SIG-M5 treated with dmso at 0.1 percent for 504 hours (cell line): ENCODE measurements at regions not wholly inside any gene's neighbourhood (a gene's known extent, or its start where the extent isn't known, plus 50 kb on each side); places are given as distances from the start of the nearest gene placed in this dataset.

Experiments
- DNase-seq: peaks from one replicate; lab custom pipeline; 2025; ENCODE audit not compliant: unreplicated experiment; lab: John Stamatoyannopoulos, UW

DNA sequence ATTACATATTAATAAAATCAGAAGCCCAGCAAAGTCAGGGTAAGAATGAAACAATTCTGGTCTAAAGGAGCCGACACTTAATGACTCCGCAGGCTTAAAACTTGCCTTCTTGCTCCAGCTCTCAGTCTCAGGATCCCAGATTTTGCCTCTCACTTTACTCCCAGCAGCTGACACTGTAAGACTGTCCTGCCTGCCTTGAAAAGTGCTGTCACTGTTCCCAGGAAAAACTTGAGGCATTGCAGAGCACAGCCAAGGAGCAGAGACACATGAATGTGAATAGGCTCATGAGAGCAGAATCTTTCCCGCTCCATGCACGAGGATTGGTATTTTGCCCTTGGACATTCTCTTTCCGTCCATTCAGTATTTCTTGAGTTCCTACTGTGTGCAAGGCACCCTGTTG lies 457.6 kb upstream of the ZFHX3 start:
- no peak for DNase-seq

DNA sequence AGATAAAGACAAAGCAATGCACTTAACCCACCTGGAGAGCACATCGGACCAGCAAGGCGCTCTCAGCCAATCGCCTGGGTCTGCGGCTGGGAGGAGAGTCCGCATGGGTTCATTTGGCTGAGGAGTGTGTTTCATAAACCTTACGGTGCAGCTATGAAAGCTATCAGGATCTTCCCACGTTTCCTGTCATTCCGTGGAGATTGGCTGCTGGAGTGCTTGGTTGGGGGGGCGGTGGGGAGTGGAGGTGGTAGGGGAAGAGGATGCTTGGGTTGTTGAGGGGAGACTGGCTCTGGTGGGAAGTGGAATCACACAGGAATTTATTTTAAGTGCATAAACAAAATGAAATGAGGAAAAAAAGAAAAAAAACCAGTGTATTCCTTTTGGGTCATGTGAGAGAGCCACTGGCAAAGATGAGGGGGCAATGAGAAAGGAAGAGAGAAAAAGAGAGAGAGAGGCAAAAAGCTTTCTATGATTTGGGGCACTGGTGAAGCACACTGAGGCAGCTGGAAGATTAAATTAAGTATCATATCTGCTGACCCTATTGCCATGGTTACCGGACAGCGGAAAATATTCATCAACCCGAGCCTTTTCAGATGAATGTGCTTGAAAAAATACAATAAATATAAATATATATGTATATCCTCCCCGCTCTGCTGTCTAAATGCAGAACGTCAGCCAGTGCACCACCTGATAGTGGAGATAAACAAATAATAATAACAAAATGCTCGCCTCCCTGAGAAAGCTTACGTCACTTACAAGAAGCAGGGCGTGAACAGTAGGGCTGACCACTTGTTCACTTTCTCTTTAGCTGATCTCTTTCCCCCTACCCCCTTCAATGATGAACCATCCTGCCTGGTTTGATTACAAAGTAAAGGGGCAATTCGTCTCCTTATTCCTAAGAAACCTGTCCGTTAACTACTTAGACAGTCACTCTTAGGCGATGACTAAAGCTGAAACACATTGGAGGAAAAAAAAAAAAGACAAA lies 457.0 kb upstream of the ZFHX3 start:
- DNase-seq = no peak

DNA sequence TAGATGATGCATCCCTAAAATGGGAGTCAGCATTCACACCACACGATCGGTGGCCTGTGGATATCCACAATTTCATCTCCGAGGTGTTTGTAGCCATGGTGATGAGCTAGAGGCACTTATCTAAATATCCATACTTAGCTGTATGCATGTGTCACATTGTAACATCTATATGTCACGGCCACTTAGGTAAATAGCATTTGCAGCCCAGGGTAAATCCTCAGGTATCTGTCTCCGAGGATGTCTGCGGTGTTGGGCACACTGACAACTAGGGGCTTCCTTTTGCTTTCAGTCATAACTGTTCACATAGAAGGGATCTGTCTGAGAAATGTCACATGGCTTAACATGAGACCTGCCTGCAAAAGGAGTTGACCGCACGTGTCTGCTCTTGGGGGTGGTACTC lies 455.2 kb upstream of the ZFHX3 start:
- DNase-seq = no peak

GRCh38 chr16:73499276-73499675 lies 451.3 kb upstream of the ZFHX3 start:
- no peak for DNase-seq

GRCh38 chr16:73485880-73486279 lies 438.0 kb upstream of the ZFHX3 start:
- no peak for DNase-seq

DNA sequence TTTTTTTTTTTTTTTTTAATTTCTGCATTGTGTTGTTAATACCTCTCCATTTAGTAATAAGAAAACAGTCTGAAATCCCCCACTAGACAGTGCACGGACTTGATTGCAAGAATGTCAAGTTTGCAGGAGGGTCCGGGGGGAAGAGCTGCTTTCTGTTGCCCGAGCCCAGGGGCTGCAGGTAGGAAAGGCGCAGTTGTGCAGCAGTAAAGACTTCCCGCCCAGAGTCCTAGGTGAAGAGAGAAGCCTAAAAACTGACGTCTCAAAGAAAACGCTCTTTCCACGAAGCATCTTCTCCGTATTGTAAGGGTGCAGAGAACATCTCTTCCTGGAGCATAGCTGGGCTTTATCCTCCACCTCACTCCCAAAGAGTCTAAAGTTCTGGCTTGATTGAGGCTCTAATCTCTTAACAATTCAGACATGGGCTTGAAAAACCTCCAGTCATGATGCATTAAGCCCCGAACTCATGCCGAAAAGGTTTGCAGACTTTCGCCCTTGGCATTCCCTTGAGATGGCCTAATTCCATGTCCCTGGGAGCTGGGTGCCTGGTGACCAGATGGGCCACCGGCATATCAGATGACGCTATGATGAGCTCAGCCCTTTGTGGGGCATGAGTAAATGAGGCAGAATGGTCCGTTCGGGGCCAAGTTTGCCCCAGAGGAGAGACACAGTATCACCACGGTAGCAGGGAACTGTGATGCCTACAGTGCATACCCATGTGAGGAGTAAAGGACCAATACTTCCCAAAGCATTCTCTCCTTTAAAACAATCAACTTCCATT lies 436.2 kb upstream of the ZFHX3 start:
- DNase-seq = no peak

GRCh38 chr16:73483076-73483791 lies 435.3 kb upstream of the ZFHX3 start:
- no peak for DNase-seq

DNA sequence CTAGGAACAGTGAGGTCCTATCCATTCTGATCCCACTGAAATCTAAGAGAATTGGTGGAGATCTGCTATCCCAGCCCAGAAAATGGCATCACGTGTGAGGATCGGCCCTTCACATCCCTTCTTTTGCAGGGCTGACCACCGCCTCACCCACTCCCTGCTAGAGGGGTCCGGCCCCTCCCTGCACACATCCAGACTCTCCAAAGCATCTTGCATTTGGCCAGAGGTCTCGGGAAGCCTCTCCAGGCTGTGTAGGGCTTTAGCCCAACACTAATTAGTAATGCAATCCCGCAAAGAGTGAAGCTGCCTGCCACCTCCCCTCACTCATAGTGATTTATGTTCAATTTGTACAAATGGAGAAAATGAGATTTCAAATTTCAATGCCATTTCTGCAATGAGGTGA lies 434.4 kb upstream of the ZFHX3 start:
- no peak for DNase-seq

GRCh38 chr16:73480381-73480780 lies 432.5 kb upstream of the ZFHX3 start:
- DNase-seq = no peak

DNA sequence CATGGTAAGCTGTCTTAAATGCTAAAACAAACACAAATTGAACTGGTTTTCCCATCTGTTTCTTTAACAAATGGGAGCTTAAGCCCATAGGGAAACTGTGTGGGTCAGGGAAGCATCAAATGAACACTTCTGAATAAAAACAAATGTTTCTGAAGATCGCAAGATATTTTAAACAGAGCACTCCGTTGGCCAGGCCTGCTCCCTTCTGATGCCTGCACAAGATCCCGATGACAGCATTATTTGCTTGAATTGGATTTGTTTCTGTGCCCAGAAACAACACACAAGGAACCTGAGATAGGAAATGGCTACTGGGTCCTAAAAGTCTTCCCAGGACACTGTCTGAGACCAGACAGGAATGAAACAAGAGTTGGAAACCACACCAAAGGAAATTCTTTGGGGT lies 425.8 kb upstream of the ZFHX3 start:
- DNase-seq = no peak

- no peak for DNase-seq
Observed at GRCh38 chr16:73464834-73465233, 416.9 kb upstream of the ZFHX3 start.

DNA sequence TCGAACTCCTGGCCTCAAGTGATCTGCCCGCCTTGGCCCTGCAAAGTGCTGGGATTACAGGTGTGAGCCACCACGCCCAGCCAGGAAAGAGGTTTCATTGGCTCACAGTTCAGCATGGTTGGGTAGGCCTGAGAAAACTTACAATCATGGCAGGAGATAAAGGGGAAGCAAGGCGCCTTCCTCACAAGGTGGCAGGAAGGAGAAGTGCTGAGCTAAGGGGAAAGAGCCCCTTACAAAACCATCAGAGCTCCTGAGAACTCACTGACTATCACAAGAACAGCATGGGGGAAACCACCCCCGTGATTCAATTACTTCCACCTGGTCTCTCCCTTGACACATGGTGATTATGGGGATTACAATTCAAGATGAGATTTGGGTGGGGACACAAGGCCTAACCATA lies 411.7 kb upstream of the ZFHX3 start:
- no peak for DNase-seq

- no peak for DNase-seq
Observed at GRCh38 chr16:73457851-73458250, 409.9 kb upstream of the ZFHX3 start.

GRCh38 chr16:73448970-73449369 lies 401.0 kb upstream of the ZFHX3 start:
- DNase-seq = no peak

GRCh38 chr16:73447846-73448245 lies 399.9 kb upstream of the ZFHX3 start:
- DNase-seq = no peak

DNA sequence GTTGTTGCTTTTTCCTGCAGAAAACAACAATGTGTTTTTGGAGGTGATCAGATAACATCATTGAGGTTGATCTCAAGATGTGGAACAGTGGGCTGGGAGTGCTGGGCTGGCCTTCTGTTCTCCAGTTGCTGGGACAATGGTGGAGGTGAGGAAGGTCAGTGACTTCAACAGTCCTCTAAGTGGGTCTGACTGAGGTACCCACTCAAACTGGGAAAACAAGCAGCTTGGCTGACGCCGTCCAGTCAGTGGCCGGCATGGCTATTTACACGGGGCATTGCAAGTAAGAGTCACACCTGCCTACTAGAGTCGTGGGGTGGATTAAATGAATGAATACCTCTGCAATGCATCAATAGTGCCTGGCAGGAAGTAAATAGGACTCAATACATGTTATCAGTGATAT lies 386.7 kb upstream of the ZFHX3 start:
- no peak for DNase-seq

GRCh38 chr16:73433731-73434307 lies 385.9 kb upstream of the ZFHX3 start:
- no peak for DNase-seq

DNA sequence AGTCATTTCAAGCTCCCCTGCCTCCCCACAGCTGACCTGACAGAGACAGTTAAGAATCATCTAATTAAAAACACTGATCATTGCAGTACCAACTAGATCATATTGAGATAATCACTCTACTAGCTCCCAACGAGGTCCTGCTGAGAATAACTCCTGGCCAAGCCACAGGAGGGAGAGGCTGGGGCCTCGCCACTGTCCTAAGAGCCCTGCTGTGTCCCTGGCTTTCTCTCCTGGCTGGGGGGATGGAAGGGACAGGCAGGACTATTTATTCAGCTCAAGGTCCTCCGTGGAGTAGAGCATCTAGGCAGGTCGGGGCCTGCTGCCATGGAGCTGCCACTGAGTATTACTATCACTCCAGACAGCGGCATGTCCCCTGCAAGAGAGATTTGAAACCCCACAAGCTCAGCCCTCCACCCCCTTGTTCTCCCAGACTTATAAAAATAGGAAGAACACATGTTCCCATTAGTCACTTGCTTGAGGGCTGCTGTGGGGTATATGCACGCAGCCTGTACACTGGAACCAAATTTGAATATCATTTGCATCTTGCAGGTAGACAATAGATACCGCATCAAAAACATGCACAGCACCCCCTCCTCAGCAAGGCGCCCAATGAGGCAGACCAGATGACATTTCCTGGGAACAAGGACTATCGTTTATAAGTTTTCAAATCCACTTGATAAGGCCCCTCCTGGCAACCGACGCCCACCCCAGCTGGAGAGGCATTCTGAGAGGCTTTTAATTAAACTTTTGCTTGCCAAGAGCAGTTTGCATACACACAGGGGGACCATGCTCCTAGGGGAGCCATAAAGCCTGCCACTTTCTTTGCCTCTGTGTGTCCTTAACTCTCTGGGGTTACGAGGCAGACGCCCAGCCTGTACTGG lies 385.2 kb upstream of the ZFHX3 start:
- no peak for DNase-seq

- DNase-seq = no peak
Observed at GRCh38 chr16:73430138-73430537, 382.2 kb upstream of the ZFHX3 start.

DNA sequence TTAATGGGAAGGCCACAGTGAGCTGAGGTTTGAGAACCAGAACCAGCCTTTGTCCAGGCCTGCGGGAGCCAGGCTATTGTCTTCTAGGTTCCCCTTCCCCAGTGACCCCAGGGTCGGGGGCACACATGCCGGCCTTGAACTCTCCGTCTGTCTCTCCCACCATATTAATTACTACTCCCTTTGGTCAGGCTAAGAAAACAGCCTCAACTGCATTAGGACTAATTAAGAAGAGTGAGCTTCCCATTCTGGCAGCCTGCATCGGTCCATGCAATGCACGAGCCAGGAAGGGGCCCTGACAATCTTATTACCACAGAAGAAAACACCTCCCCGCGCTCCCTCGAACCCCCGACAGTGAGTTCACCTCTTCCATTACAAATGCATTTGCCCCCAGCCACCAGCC lies 380.2 kb upstream of the ZFHX3 start:
- no peak for DNase-seq
